Inflammatory macrophage treated with lipopolysaccharide for 1 hour (primary cell): ENCODE measurements at regions not wholly inside any gene's neighbourhood (a gene's known extent, or its start where the extent isn't known, plus 50 kb on each side); places are given as distances from the start of the nearest gene placed in this dataset.

Experiments used
- DNase-seq, 2 donors: peaks; one replicate each; pipeline ENCODE4 v3.0.0-alpha.2; 2020 to 2022

DNA sequence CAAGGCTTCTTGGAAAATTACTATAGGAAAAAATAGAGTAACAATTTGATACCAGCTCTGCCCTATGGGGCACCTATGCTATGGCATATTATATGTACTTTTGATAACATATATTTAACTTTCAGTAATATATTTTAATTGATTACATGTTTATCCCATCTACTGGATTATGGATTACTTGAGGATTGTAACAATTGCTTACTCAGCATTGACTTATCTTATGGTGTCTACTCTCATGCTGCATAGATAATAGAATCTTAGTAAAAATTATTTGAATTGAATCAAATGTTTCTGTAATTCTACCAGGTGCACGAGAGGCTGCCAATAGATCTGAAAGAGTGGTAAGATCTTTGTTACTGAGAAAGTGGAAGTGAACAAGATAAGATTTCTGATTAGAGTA, 57.8 kb upstream of the CALCR start:
- no peak for DNase-seq

GRCh38 chr7:93629291-93629801, 54.8 kb upstream of the CALCR start:
- DNase-seq, result no peak

DNA sequence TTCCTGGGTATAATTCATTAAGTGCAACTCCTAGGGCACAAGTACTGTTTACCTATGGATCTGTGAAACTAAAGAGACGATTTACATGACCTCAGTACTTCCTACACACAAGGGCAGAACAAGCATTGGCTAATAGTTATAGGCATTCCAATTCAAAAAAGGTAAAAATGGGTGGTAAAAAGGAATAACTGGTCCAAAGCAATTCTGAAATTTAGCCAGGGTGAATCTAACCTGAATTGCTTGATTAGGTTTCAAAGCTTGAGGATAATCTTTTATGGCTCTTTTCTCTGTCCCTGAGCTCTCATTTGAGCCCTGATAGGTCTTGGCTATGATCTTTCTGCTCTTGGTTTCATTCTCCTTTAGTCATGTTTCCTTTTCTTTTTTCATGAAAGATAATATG, 52.3 kb upstream of the CALCR start:
- DNase-seq, result no peak
